Gastrocnemius medialis (tissue), 4 donors: ENCODE measurements at regions not wholly inside any gene's neighbourhood (a gene's known extent, or its start where the extent isn't known, plus 50 kb on each side); places are given as distances from the start of the nearest gene placed in this dataset.

Experiments
- ATAC-seq, 2 donors: fragments of 150-250 bp; one replicate each; pipeline ENCODE4 v1.9.1; 2016
- DNase-seq, 2 donors: peaks; one replicate each; pipeline ENCODE4 v3.0.0-alpha.2; 2019
- H3K27ac ChIP-seq, 4 donors: fragments of 200-600 bp; sonication (generic); 1 replicate in 1 of 4; 2 replicates in 3 of 4; pipeline ENCODE4 v1.5.1; 2016 to 2018; ENCODE audit warnings: mild to moderate bottlenecking in 2 of 4, moderate library complexity in 1 of 4
- H3K27me3 ChIP-seq, 3 donors: fragments of 200-600 bp; sonication (generic) in 2 of 3; 1 replicate in 1 of 3; 2 replicates in 2 of 3; pipeline versions ENCODE4 v1.5.1 to v1.6.0; 2016 to 2019; ENCODE audit warnings: mild to moderate bottlenecking in 1 of 3, moderate library complexity in 1 of 3
- H3K36me3 ChIP-seq, 2 donors: fragments of 200-600 bp; sonication (generic) in 1 of 2; one replicate each; pipeline ENCODE4 v1.5.1; 2017 to 2018
- H3K4me1 ChIP-seq, 2 donors: fragments of 200-600 bp; sonication (generic) in 1 of 2; one replicate each; pipeline ENCODE4 v1.5.1; 2016 to 2017; ENCODE audit warnings: mild to moderate bottlenecking in 2 of 2
- H3K4me3 ChIP-seq, 4 donors: fragments of 200-600 bp; sonication (generic) in 3 of 4; 1 replicate in 1 of 4; 2 replicates in 3 of 4; pipeline ENCODE4 v1.5.1; 2016 to 2019; ENCODE audit warnings: mild to moderate bottlenecking in 2 of 4
- H3K9me3 ChIP-seq, 3 donors: fragments of 200-600 bp; sonication (generic) in 2 of 3; 1 replicate in 1 of 3; 2 replicates in 2 of 3; pipeline ENCODE4 v1.5.1; 2016 to 2019
- CTCF ChIP-seq, 5 experiments: fragments of 450-650 bp in 3 of 5; fragments of 200-600 bp in 2 of 5; sonication (generic) in 2 of 5; IDR thresholded peaks in 4 of 5; conservative IDR thresholded peaks in 1 of 5; 1 replicate in 4 of 5; 2 replicates in 1 of 5; pipeline ENCODE4 v1.5.1; 2016 to 2019; ENCODE audit warnings: antibody characterized with exemption in 5 of 5, mild to moderate bottlenecking in 3 of 5, moderate library complexity in 3 of 5
- POLR2A ChIP-seq, 2 donors: fragments of 450-650 bp; IDR thresholded peaks; one replicate each; pipeline ENCODE4 v1.6.1; 2017; ENCODE audit warnings: antibody characterized with exemption in 2 of 2, mild to moderate bottlenecking in 2 of 2, moderate library complexity in 2 of 2
- in situ Hi-C, 4 donors: fragments of 200-750 bp; cut with MboI; loops; one replicate each; pipeline versions ENCODE4 v1.15.0 to v1.8.0; 2017; ENCODE audit warnings: low sequenced_read_pairs in 4 of 4
- intact Hi-C: fragments of 100-400 bp; cut with DNase I; formaldehyde crosslinking; loops from one replicate; pipeline ENCODE4 v1.15.1; 2023; ENCODE audit warnings: low total_unique reads

GRCh38 chr1:55315552-55315951, 100.4 kb upstream of the USP24 start:
- no peak for DNase-seq
- H3K27ac ChIP-seq = no peak overlapping the region
- H3K4me1 ChIP-seq = no peaks in the 10 kb centered on the region
- H3K27me3 ChIP-seq = no peaks in the 10 kb centered on the region
- no peak overlapping the region for H3K4me3 ChIP-seq
- H3K9me3 ChIP-seq = no peaks in the 10 kb centered on the region
- intact Hi-C loops = no loop called here
- TF ChIP-seq CTCF (IDR thresholded peaks at IDR 0.05 in 4 of 5, conservative IDR thresholded peaks at IDR 0.05 in 1 of 5) (no peak), POLR2A (IDR thresholded peaks at IDR 0.05) (no peak)
- no peaks in the 10 kb centered on the region for H3K36me3 ChIP-seq
- in situ Hi-C loops = no loop called here
- no peak for ATAC-seq

- H3K4me1 ChIP-seq = no peaks in the 10 kb centered on the region
- no peaks in the 10 kb centered on the region for H3K36me3 ChIP-seq
- H3K27me3 ChIP-seq = no peaks in the 10 kb centered on the region
- H3K27ac ChIP-seq = no peak overlapping the region
- H3K9me3 ChIP-seq = no peaks in the 10 kb centered on the region
- no peak overlapping the region for H3K4me3 ChIP-seq
- ATAC-seq (no peak), DNase-seq (no peak)
- TF ChIP-seq POLR2A (IDR thresholded peaks at IDR 0.05) (no peak), CTCF (IDR thresholded peaks at IDR 0.05 in 4 of 5, conservative IDR thresholded peaks at IDR 0.05 in 1 of 5) (no peak)
- in situ Hi-C loops = no loop called here
- intact Hi-C loops = no loop called here
Observed at GRCh38 chr1:55314740-55315139, 99.6 kb upstream of the USP24 start.

GRCh38 chr1:55313903-55314302, 98.7 kb upstream of the USP24 start:
- DNase-seq (no peak), ATAC-seq (no peak)
- no peak for TF ChIP-seq CTCF (IDR thresholded peaks at IDR 0.05 in 4 of 5, conservative IDR thresholded peaks at IDR 0.05 in 1 of 5)
- no peak for TF ChIP-seq POLR2A (IDR thresholded peaks at IDR 0.05)
- Histone ChIP-seq H3K4me1 (no peaks in the 10 kb centered on the region), H3K27ac (no peak overlapping the region), H3K9me3 (no peaks in the 10 kb centered on the region), H3K27me3 (no peaks in the 10 kb centered on the region), H3K4me3 (no peak overlapping the region), H3K36me3 (no peaks in the 10 kb centered on the region)
- intact Hi-C loops = no loop called here
- in situ Hi-C loops = no loop called here

- H3K4me3 ChIP-seq = no peak overlapping the region
- DNase-seq (no peak), ATAC-seq (no peak)
- H3K4me1 ChIP-seq = no peaks in the 10 kb centered on the region
- no peak for TF ChIP-seq POLR2A (IDR thresholded peaks at IDR 0.05)
- TF ChIP-seq CTCF (IDR thresholded peaks at IDR 0.05 in 4 of 5, conservative IDR thresholded peaks at IDR 0.05 in 1 of 5) = no peak
- H3K27ac ChIP-seq = no peak overlapping the region
- intact Hi-C loops (no loop called here), in situ Hi-C loops (no loop called here)
- H3K9me3 ChIP-seq = no peaks in the 10 kb centered on the region
- no peaks in the 10 kb centered on the region for H3K36me3 ChIP-seq
- no peaks in the 10 kb centered on the region for H3K27me3 ChIP-seq
Observed at GRCh38 chr1:55311979-55312378, 96.8 kb upstream of the USP24 start.

- no peak overlapping the region for H3K4me3 ChIP-seq
- H3K4me1 ChIP-seq = no peaks in the 10 kb centered on the region
- no peaks in the 10 kb centered on the region for H3K36me3 ChIP-seq
- ATAC-seq (no peak), DNase-seq (no peak)
- no peak for TF ChIP-seq POLR2A (IDR thresholded peaks at IDR 0.05)
- no peak for TF ChIP-seq CTCF (IDR thresholded peaks at IDR 0.05 in 4 of 5, conservative IDR thresholded peaks at IDR 0.05 in 1 of 5)
- intact Hi-C loops (no loop called here), in situ Hi-C loops (no loop called here)
- no peaks in the 10 kb centered on the region for H3K27me3 ChIP-seq
- no peak overlapping the region for H3K27ac ChIP-seq
- no peaks in the 10 kb centered on the region for H3K9me3 ChIP-seq
Observed at GRCh38 chr1:55311057-55311641, 96.0 kb upstream of the USP24 start.
